Inflammatory macrophage (primary cell): ENCODE measurements at regions not wholly inside any gene's neighbourhood (a gene's known extent, or its start where the extent isn't known, plus 50 kb on each side); places are given as distances from the start of the nearest gene placed in this dataset.

Experiments
- DNase-seq, 2 donors: peaks; one replicate each; pipeline ENCODE4 v3.0.0-alpha.2; 2020 to 2022

- DNase-seq: no peak
Measured at GRCh38 chr2:2846332-2847208, 515.5 kb upstream of the MYT1L start.

- DNase-seq: no peak
Measured at GRCh38 chr2:2845806-2846315, 514.8 kb upstream of the MYT1L start.

- DNase-seq: no peak
Measured at GRCh38 chr2:2845267-2845666, 514.2 kb upstream of the MYT1L start.

GRCh38 chr2:2843969-2844548 is 513.0 kb upstream of the MYT1L start:
- DNase-seq: no peak

- no peak for DNase-seq
Measured at GRCh38 chr2:2842466-2842865, 511.4 kb upstream of the MYT1L start.

- no peak for DNase-seq
Measured at GRCh38 chr2:2840681-2841300, 509.7 kb upstream of the MYT1L start.

- no peak for DNase-seq
Measured at GRCh38 chr2:2839782-2840531, 508.9 kb upstream of the MYT1L start.

- DNase-seq: no peak
Measured at GRCh38 chr2:2839393-2839781, 508.3 kb upstream of the MYT1L start.

- no peak for DNase-seq
Measured at GRCh38 chr2:2838548-2838845, 507.4 kb upstream of the MYT1L start.

- no peak for DNase-seq
Measured at GRCh38 chr2:2837746-2838547, 506.9 kb upstream of the MYT1L start.

- no peak for DNase-seq
Measured at GRCh38 chr2:2836343-2837070, 505.4 kb upstream of the MYT1L start.

- DNase-seq: no peak
Measured at GRCh38 chr2:2834516-2835254, 503.6 kb upstream of the MYT1L start.

- DNase-seq: no peak
Measured at GRCh38 chr2:2834105-2834504, 503.0 kb upstream of the MYT1L start.

GRCh38 chr2:2832657-2833056 is 501.6 kb upstream of the MYT1L start:
- no peak for DNase-seq

GRCh38 chr2:2831633-2832032 is 500.6 kb upstream of the MYT1L start:
- no peak for DNase-seq

- no peak for DNase-seq
Measured at GRCh38 chr2:2830576-2830975, 499.5 kb upstream of the MYT1L start.

- DNase-seq: no peak
Measured at GRCh38 chr2:2828774-2829368, 497.8 kb upstream of the MYT1L start.

GRCh38 chr2:2827761-2828221 is 496.7 kb upstream of the MYT1L start:
- no peak for DNase-seq

- no peak for DNase-seq
Measured at GRCh38 chr2:2827046-2827636, 496.1 kb upstream of the MYT1L start.

GRCh38 chr2:2826621-2827020 is 495.5 kb upstream of the MYT1L start:
- no peak for DNase-seq
